Fibroblast of pulmonary artery (primary cell): ENCODE measurements at regions not wholly inside any gene's neighbourhood (a gene's known extent, or its start where the extent isn't known, plus 50 kb on each side); places are given as distances from the start of the nearest gene placed in this dataset.
A peak's percentile ranks its signal among the peaks of the same experiment; 100 is the strongest.

Experiments used
- DNase-seq: peaks from one replicate; pipeline ENCODE4 v3.0.0-alpha.2; 2010; ENCODE audit warnings: low read depth
- H3K4me3 ChIP-seq: replicated peaks from 2 replicates; pipeline ENCODE4 v1.5.1; 2011; ENCODE audit warnings: low read depth, mild to moderate bottlenecking, control low read depth, low read length, moderate library complexity
- CTCF ChIP-seq: IDR thresholded peaks from 2 replicates; pipeline ENCODE4 v1.5.1; 2011; ENCODE audit warnings: mild to moderate bottlenecking, control low read depth, low read length, inconsistent platforms; ENCODE audit errors: missing control alignments

- DNase-seq = no peak
- no peak overlapping the region for H3K4me3 ChIP-seq
- TF ChIP-seq CTCF = no peak
These were observed 92.9 kb upstream of the MAX start for GRCh38 chr14:65195042-65195719.

DNA sequence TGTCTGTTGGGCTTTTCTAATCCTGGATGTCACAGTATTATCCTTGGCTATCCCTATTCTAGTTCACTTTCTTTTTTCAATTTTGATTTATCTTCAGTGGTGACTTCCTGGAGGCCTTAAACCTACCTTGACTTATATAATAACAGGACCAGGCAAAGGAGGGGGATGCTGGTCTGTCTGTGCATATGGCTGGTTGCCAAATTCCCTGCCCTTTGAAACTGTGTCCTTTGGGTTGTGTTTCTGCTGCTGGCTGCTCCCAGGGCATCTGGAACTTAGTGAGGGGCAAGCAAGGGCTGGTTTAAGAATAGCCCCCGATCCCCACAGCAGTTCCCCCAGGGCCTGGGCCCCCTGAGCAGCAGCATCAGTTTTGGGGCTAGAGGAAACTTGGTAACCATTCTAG is 96.0 kb upstream of the MAX start:
- no peak overlapping the region for H3K4me3 ChIP-seq
- no peak for TF ChIP-seq CTCF

DNA sequence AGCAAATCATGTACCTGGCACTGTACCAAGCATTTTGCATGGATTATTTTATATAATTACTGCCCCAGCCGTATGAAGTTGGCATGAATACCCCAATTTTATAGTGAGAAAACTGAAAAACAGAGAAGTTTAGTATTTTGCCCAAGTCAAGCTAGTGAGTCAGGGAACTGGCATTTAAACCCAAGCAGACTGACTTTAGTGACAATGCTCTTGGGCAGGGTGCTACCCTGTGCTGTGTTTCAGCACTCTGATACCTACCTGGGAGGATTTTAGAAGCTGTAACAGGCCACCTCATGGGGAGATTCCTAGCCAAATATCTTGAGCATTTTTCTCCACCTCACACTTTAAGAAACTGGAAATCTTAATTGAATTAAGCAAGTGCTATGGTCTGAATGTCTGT is 98.1 kb upstream of the MAX start:
- no peak overlapping the region for H3K4me3 ChIP-seq
- DNase-seq = no peak
- TF ChIP-seq CTCF = no peak

More for the DNA sequence above, 96.0 kb upstream of the MAX start:
- DNase-seq = no peak

DNA sequence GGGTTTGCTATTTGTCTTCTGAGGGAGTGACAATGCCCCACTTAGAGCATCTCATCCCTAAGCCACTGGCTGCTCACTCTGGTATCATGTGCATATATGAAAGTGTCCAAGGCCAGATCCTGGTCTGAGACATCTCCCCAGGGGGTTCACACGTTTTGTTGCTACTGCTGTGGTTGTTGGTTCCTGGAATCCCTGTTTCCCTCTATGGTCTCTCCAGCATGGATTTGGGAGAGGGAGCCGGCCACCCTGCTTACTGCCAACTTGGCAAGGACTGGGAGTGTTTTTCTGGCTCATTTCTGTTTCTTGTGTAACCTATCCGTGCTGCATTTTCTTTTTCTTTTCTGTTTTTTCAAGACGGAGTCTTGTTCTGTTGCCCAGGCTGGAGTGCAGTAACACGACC is 101.3 kb upstream of the MAX start:
- TF ChIP-seq CTCF = no peak
- no peak for DNase-seq
- no peak overlapping the region for H3K4me3 ChIP-seq

DNA sequence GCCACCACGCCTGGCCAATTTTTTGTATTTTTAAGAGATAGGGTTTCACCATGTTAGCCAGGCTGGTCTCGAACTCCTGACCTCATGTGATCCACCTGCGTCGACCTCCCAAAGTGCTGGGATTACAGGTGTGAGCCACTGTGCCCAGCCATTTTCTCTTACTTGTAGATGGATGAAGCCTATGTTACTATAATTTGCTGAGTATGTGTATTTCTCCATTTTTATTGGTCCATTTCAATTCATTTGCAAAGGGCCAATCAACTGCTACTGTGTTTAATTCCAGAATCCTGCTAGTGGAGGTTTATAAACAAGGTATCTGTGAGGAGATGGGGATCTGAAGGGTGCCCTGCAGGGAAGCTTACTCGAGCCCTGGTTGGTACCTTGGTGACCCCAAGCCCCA is 101.7 kb upstream of the MAX start:
- no peak for TF ChIP-seq CTCF
- DNase-seq = no peak
- no peak overlapping the region for H3K4me3 ChIP-seq

DNA sequence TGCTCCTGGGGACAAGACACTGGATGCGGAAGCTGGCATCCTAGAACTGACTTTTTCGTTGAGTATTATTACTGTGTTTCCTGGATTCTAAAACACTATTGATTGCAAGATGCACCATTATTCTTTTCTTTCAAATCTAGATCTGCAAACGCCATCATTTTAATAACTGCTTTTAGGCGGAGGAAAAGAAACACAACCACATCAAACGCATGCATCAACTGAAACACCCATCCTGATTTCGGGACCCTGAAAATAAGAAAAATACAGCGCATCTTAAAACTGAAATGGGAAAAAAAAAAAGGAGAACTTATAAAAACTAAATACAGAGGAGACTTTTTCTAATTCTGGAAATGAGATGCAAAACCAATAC is 103.7 kb upstream of the MAX start:
- no peak for TF ChIP-seq CTCF
- DNase-seq = no peak
- no peak overlapping the region for H3K4me3 ChIP-seq

DNA sequence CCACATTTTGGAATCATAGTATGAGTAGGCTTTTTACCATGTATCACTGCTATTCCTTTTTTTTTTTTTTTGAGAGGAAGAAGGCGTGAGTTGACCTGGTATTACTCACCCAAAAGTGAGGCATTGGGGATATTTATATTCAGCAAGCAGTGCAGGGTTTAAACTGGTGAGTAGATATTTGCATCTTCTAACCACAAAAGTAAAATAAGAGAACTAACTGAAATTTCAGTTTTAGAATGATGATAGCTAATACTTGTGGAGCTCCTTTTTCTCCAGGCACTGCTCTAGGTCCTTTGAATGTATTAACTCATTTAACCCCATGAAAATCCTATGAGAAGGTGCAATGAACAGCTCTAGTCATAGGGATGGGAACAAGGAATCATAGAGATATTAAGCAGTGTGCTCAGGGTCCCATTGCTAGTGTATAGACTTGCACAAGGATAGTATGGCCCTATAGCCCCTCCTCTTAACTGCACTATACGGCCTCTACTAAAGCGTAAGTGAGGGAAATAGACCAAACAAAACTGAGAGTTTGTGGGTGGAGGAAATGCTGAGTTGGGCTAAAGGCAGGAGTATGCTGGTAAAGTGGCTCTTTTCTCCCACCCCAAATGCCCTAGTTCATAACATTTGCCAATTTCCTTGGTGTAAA is 104.3 kb upstream of the MAX start:
- TF ChIP-seq CTCF = no peak
- peak; percentile 39 for DNase-seq
- no peak overlapping the region for H3K4me3 ChIP-seq
